Esophagus muscularis mucosa (tissue), 4 donors: ENCODE measurements at regions not wholly inside any gene's neighbourhood (a gene's known extent, or its start where the extent isn't known, plus 50 kb on each side); places are given as distances from the start of the nearest gene placed in this dataset.

Experiments
- DNase-seq: peaks from one replicate; pipeline ENCODE4 v3.0.0-alpha.2; 2017; ENCODE audit errors: extremely low spot score
- H3K27ac ChIP-seq, 4 donors: fragments of 200-600 bp; sonication (generic); replicated peaks in 1 of 4; 1 replicate in 3 of 4; 2 replicates in 1 of 4; pipeline ENCODE4 v1.5.1; 2016 to 2019; ENCODE audit warnings: mild to moderate bottlenecking in 1 of 4
- H3K27me3 ChIP-seq, 4 donors: fragments of 200-600 bp; sonication (generic); one replicate each; pipeline versions ENCODE4 v1.5.1 to v1.6.0; 2016 to 2019
- H3K36me3 ChIP-seq, 4 donors: fragments of 200-600 bp; sonication (generic); one replicate each; pipeline ENCODE4 v1.5.1; 2016 to 2019
- H3K4me1 ChIP-seq, 4 donors: fragments of 200-600 bp; sonication (generic); one replicate each; pipeline ENCODE4 v1.5.1; 2016 to 2019
- H3K4me3 ChIP-seq, 4 donors: fragments of 200-600 bp; sonication (generic); 1 replicate in 2 of 4; 2 replicates in 2 of 4; pipeline ENCODE4 v1.5.1; 2016 to 2019; ENCODE audit warnings: mild to moderate bottlenecking in 4 of 4, moderate library complexity in 1 of 4
- H3K9me3 ChIP-seq, 4 donors: fragments of 200-600 bp; sonication (generic); 1 replicate in 3 of 4; 2 replicates in 1 of 4; pipeline ENCODE4 v1.5.1; 2016 to 2019
- EP300 ChIP-seq: sonication (generic); formaldehyde crosslinking; IDR thresholded peaks from one replicate; pipeline ENCODE4 v1.6.1; 2017; ENCODE audit warnings: antibody characterized with exemption
- POLR2A ChIP-seq: fragments of 450-650 bp; IDR thresholded peaks from one replicate; pipeline ENCODE4 v1.6.1; 2017; ENCODE audit warnings: antibody characterized with exemption, moderate library complexity, mild to moderate bottlenecking, low read depth
- POLR2AphosphoS5 ChIP-seq, 2 donors: sonication (generic); formaldehyde crosslinking; IDR thresholded peaks; one replicate each; pipeline ENCODE4 v1.6.1; 2017; ENCODE audit warnings: antibody characterized with exemption in 2 of 2
- WGBS: methylation state at CpG from one replicate; pipeline ENCODE4 v1.1.5; 2018; 5-methylcytosine and 5-hydroxymethylcytosine counted together
- intact Hi-C: fragments of 100-400 bp; cut with DNase I; formaldehyde crosslinking; loops from one replicate; pipeline ENCODE4 v1.15.1; 2023
- TF ChIP-seq, protein P1 (sequence below), 3 experiments: fragments of 200-600 bp in 2 of 3; fragments of 450-650 bp in 1 of 3; sonication (generic) in 2 of 3; IDR thresholded peaks; one replicate each; pipeline ENCODE4 v1.5.1; 2017 to 2019; ENCODE audit warnings: antibody characterized with exemption in 3 of 3, mild to moderate bottlenecking in 2 of 3, moderate library complexity in 1 of 3

DNA sequence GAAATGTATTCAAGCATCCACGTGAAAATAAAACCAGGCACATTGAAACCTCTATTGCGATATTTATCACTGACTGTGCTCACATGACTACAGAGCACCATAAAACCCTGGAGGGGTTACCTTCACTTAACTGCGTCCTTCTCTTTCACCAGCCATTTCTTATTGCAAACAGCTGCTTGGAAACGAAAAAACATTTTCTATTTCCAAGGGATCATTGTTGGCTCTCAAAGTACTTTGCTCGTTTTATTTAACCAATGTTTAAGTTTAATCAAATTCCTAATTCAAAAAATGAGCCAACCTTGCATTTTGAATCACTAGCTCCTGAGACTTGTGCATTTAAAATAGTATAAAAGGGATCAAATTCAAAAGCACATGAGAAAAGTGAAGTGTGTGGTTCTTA is 134.4 kb downstream of the OSR1 start:
- WGBS: 83% methylated on average over 5 of the region's 5 CpGs
- DNase-seq: no peak
- TF ChIP-seq, protein P1, sequence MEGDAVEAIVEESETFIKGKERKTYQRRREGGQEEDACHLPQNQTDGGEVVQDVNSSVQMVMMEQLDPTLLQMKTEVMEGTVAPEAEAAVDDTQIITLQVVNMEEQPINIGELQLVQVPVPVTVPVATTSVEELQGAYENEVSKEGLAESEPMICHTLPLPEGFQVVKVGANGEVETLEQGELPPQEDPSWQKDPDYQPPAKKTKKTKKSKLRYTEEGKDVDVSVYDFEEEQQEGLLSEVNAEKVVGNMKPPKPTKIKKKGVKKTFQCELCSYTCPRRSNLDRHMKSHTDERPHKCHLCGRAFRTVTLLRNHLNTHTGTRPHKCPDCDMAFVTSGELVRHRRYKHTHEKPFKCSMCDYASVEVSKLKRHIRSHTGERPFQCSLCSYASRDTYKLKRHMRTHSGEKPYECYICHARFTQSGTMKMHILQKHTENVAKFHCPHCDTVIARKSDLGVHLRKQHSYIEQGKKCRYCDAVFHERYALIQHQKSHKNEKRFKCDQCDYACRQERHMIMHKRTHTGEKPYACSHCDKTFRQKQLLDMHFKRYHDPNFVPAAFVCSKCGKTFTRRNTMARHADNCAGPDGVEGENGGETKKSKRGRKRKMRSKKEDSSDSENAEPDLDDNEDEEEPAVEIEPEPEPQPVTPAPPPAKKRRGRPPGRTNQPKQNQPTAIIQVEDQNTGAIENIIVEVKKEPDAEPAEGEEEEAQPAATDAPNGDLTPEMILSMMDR (IDR thresholded peaks at IDR 0.05): no peak
- TF ChIP-seq EP300: no peak
- TF ChIP-seq POLR2AphosphoS5 (IDR thresholded peaks at IDR 0.05): no peak
- no peak for TF ChIP-seq POLR2A
- Histone ChIP-seq H3K27ac (no peak overlapping the region), H3K36me3 (no peaks in the 10 kb centered on the region), H3K27me3 (no peaks in the 10 kb centered on the region), H3K4me1 (no peaks in the 10 kb centered on the region), H3K9me3 (no peaks in the 10 kb centered on the region), H3K4me3 (no peak overlapping the region)
- intact Hi-C loops: no loop called here

DNA sequence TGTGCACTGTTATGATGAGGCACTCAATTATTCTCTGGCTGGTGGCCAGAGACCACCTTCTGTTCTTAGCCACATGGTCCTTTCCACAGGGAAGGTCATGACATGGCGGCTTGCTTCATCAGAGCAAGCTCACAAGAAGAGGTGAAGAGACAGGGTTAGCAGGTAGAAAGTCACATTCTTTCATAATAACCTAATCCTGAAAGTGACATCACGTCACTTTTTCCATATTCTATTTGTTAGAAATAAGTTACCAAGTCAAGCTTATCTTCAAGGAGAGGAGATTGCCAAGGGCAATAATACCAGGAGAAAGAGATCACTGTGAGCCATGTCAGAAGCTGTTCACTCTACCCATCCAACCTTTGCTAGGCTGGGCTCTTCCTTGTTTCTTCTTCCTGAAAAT is 139.4 kb downstream of the OSR1 start:
- DNase-seq: no peak
- intact Hi-C loops: no loop called here

DNA sequence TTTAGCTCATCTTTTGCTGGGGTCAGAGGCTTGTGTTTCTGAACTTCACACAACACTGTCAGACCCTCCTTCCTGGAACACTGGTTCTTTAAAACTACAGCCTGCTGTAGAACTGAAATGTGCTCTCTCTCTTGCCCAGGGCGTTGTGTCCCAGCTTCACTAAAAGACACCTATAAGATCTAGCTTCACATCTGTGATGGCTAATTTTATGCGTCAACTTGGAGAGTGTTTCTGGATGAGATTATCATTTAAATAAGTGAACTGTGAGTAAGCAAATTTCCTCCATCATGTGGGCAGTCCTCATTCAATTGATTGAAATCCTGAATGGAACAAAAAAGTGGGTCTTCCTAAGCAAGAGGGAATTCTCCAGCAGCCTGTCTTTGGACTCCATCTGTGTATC is 140.3 kb downstream of the OSR1 start:
- 92% methylated on average over 2 of the region's 2 CpGs for WGBS
- Histone ChIP-seq H3K4me3 (no peak overlapping the region), H3K27ac (no peak overlapping the region), H3K27me3 (no peaks in the 10 kb centered on the region), H3K4me1 (peaks cover 0 to 11% (median 10%) of the 10 kb centered on the region in 4 donors), H3K36me3 (no peaks in the 10 kb centered on the region), H3K9me3 (no peaks in the 10 kb centered on the region)
- peak; percentile 26 for DNase-seq
- TF ChIP-seq POLR2AphosphoS5 (IDR thresholded peaks at IDR 0.05): no peak
- intact Hi-C loops: no loop called here

More for the DNA sequence above, 139.4 kb downstream of the OSR1 start:
- TF ChIP-seq, protein P1 (IDR thresholded peaks at IDR 0.05): no peak
- no peak for TF ChIP-seq POLR2A
- no peak for TF ChIP-seq POLR2AphosphoS5 (IDR thresholded peaks at IDR 0.05)
- no peak for TF ChIP-seq EP300
- H3K36me3 ChIP-seq: no peaks in the 10 kb centered on the region
- 94% methylated on average over 2 of the region's 2 CpGs for WGBS
- peaks cover 0 to 11% (median 10%) of the 10 kb centered on the region in 4 donors for H3K4me1 ChIP-seq
- no peaks in the 10 kb centered on the region for H3K9me3 ChIP-seq
- no peaks in the 10 kb centered on the region for H3K27me3 ChIP-seq
- no peak overlapping the region for H3K4me3 ChIP-seq
- no peak overlapping the region for H3K27ac ChIP-seq

DNA sequence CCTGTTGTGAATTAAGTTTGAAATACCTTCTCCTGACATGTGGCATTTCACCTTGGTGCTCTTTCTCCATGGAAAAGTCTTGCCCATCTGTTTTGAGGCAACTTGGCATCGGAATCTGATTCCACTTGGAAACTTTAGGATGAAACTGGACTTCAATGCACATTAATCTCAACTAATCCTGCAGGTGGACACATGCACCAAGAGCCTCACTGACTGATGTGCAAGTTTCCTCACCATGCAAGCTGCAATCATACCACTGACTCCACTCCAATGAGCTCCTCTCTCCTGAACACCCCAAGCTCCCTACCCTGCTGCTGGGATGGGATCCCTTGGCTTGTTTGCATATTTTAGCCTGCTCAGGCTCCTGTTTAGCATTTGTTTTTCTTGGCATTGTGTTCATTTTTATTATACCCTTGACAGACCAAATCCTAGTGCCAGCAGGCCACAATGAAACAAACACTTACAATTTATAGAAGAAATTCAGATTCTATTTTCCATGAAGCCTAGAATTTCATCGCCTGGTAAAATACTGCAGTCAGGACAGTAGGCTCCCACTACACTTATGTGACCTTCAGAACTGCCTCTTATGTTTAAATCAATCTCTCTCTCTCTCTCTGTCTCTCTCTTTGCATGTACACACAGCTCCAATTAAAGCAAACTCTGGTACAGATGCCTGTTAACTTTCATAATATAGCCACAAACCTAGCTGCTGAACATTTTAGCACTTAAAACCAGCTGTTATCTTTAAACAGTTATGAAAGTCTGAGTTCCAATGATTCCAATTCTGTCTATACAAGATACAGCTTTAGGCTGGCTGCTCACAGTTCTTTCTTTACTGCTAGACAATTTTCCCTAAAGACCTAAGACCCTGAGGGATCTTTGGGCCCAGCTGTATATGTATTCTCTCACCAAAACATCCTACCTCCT is 141.5 kb downstream of the OSR1 start:
- DNase-seq: peak; percentile 62
- intact Hi-C loops: no loop called here
- WGBS: 64% methylated on average over 2 of the region's 2 CpGs
- peaks cover 0 to 11% (median 10%) of the 10 kb centered on the region in 4 donors for H3K4me1 ChIP-seq
- H3K36me3 ChIP-seq: no peaks in the 10 kb centered on the region
- no peaks in the 10 kb centered on the region for H3K27me3 ChIP-seq
- H3K9me3 ChIP-seq: no peaks in the 10 kb centered on the region
- H3K27ac ChIP-seq: no peak overlapping the region
- TF ChIP-seq EP300: no peak
- TF ChIP-seq, protein P1 (IDR thresholded peaks at IDR 0.05): no peak
- no peak for TF ChIP-seq POLR2AphosphoS5 (IDR thresholded peaks at IDR 0.05)
- no peak overlapping the region for H3K4me3 ChIP-seq

DNA sequence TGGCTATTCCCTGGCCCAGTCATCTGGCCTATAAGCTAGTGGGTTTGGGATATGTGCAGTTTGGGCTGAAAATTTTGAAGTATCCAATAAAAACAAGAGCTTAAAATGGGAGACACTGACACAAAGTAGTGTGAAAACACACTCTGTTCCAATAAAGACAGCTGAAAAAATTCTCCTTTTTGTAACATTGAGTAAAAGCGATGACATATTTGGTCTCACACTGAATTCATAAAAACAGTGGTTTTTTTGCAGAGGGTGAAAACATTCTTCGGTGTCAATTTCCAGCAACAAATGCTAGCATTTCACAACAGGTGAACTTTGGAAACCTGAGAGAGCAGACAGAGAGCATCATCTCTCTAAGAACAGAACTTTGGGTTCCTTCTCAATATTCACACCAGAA is 142.2 kb downstream of the OSR1 start:
- TF ChIP-seq POLR2A: no peak
- no peak for TF ChIP-seq EP300
- TF ChIP-seq POLR2AphosphoS5 (IDR thresholded peaks at IDR 0.05): no peak
- TF ChIP-seq, protein P1 (IDR thresholded peaks at IDR 0.05): no peak
- intact Hi-C loops: no loop called here
- Histone ChIP-seq H3K4me1 (peaks cover 0 to 11% (median 10%) of the 10 kb centered on the region in 4 donors), H3K9me3 (no peaks in the 10 kb centered on the region), H3K4me3 (no peak overlapping the region), H3K36me3 (no peaks in the 10 kb centered on the region), H3K27ac (no peak overlapping the region), H3K27me3 (no peaks in the 10 kb centered on the region)
- no peak for DNase-seq
- 78% methylated on average over 2 of the region's 2 CpGs for WGBS
